ENCODE measurements at regions not wholly inside any gene's neighbourhood (a gene's known extent, or its start where the extent isn't known, plus 50 kb on each side); places are given as distances from the start of the nearest gene placed in this dataset.

- H3K36me3 Mint-ChIP-seq (ENCODE audit: low read depth), result no peaks in the 10 kb centered on the region; the same call in 1 of the 3 replicates
- DNase-seq (ENCODE audit: low spot score), result no peak
Measured at GRCh38 chr2:51379997-51380396, 348.1 kb upstream of the NRXN1 start.

GRCh38 chr2:51368250-51368649 lies 336.3 kb upstream of the NRXN1 start:
- H3K79me2 ChIP-seq (replicated peaks; ENCODE audit: insufficient read depth), result no peaks in the 10 kb centered on the region
- H3K27ac ChIP-seq (ENCODE audit: low read depth), result no peak overlapping the region
- no peaks in the 10 kb centered on the region for H3K4me1 Mint-ChIP-seq
- H3K4me3 ChIP-seq, result no peak overlapping the region
- no peak overlapping the region for H2AFZ ChIP-seq
- no peak overlapping the region for H3K4me2 ChIP-seq
- H3K4me3 Mint-ChIP-seq, result no peak overlapping the region
- H3K4me1 ChIP-seq (ENCODE audit: insufficient read depth), result no peaks in the 10 kb centered on the region
- DNase-seq (ENCODE audit: low spot score) (no peak), ATAC-seq (no peak)
- H4K20me1 ChIP-seq (replicated peaks; ENCODE audit: insufficient read depth), result no peaks in the 10 kb centered on the region
- peaks cover 3% of the 10 kb centered on the region; the same call in 1 of the 3 replicates for H3K9me3 Mint-ChIP-seq
- H3K9me2 ChIP-seq (ENCODE audit: insufficient read depth), result no peaks in the 10 kb centered on the region
- no peaks in the 10 kb centered on the region for H3F3A ChIP-seq (replicated peaks; ENCODE audit: low read depth)
- no peaks in the 10 kb centered on the region for H3K27me3 Mint-ChIP-seq (ENCODE audit: insufficient read depth, low read depth, poor library complexity)
- no peak overlapping the region for H3K27ac Mint-ChIP-seq
- no peaks in the 10 kb centered on the region for H3K36me3 ChIP-seq (ENCODE audit: insufficient read depth)
- TF ChIP-seq ZNF114 (CRISPR knock-in tag; IDR thresholded peaks at IDR 0.05) (no peak), ZNF331 (CRISPR knock-in tag; IDR thresholded peaks at IDR 0.05; ENCODE audit: low read depth) (no peak), STAT1 (IDR thresholded peaks at IDR 0.05; ENCODE audit: unreplicated experiment) (no peak), POLR2AphosphoS5 (IDR thresholded peaks at IDR 0.05; ENCODE audit: low read depth) (no peak), EZH2 (IDR thresholded peaks at IDR 0.05; ENCODE audit: low read depth, unreplicated experiment) (no peak)
- TF ChIP-seq, protein P1, sequence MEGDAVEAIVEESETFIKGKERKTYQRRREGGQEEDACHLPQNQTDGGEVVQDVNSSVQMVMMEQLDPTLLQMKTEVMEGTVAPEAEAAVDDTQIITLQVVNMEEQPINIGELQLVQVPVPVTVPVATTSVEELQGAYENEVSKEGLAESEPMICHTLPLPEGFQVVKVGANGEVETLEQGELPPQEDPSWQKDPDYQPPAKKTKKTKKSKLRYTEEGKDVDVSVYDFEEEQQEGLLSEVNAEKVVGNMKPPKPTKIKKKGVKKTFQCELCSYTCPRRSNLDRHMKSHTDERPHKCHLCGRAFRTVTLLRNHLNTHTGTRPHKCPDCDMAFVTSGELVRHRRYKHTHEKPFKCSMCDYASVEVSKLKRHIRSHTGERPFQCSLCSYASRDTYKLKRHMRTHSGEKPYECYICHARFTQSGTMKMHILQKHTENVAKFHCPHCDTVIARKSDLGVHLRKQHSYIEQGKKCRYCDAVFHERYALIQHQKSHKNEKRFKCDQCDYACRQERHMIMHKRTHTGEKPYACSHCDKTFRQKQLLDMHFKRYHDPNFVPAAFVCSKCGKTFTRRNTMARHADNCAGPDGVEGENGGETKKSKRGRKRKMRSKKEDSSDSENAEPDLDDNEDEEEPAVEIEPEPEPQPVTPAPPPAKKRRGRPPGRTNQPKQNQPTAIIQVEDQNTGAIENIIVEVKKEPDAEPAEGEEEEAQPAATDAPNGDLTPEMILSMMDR (conservative IDR thresholded peaks at IDR 0.05; ENCODE audit: low read depth in 2 of 2), result no peak
- TF ChIP-seq, protein P2, sequence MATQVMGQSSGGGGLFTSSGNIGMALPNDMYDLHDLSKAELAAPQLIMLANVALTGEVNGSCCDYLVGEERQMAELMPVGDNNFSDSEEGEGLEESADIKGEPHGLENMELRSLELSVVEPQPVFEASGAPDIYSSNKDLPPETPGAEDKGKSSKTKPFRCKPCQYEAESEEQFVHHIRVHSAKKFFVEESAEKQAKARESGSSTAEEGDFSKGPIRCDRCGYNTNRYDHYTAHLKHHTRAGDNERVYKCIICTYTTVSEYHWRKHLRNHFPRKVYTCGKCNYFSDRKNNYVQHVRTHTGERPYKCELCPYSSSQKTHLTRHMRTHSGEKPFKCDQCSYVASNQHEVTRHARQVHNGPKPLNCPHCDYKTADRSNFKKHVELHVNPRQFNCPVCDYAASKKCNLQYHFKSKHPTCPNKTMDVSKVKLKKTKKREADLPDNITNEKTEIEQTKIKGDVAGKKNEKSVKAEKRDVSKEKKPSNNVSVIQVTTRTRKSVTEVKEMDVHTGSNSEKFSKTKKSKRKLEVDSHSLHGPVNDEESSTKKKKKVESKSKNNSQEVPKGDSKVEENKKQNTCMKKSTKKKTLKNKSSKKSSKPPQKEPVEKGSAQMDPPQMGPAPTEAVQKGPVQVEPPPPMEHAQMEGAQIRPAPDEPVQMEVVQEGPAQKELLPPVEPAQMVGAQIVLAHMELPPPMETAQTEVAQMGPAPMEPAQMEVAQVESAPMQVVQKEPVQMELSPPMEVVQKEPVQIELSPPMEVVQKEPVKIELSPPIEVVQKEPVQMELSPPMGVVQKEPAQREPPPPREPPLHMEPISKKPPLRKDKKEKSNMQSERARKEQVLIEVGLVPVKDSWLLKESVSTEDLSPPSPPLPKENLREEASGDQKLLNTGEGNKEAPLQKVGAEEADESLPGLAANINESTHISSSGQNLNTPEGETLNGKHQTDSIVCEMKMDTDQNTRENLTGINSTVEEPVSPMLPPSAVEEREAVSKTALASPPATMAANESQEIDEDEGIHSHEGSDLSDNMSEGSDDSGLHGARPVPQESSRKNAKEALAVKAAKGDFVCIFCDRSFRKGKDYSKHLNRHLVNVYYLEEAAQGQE (IDR thresholded peaks at IDR 0.05; ENCODE audit: unreplicated experiment), result no peak
- no peaks in the 10 kb centered on the region for H3K27me3 ChIP-seq (ENCODE audit: insufficient read depth)
- H3K36me3 Mint-ChIP-seq (ENCODE audit: low read depth), result no peaks in the 10 kb centered on the region

More at GRCh38 chr2:51379997-51380396, 348.1 kb upstream of the NRXN1 start:
- no peaks in the 10 kb centered on the region for H3K4me1 ChIP-seq (ENCODE audit: insufficient read depth)
- no peak overlapping the region for H3K4me3 Mint-ChIP-seq
- H3K27me3 ChIP-seq (ENCODE audit: insufficient read depth), result no peaks in the 10 kb centered on the region
- H2AFZ ChIP-seq, result no peak overlapping the region
- H3K4me3 ChIP-seq, result no peak overlapping the region
- no peak overlapping the region for H3K27ac Mint-ChIP-seq
- no peaks in the 10 kb centered on the region for H3K36me3 ChIP-seq (ENCODE audit: insufficient read depth)
- no peak overlapping the region for H3K4me2 ChIP-seq
- no peaks in the 10 kb centered on the region for H3F3A ChIP-seq (replicated peaks; ENCODE audit: low read depth)
- H3K27me3 Mint-ChIP-seq (ENCODE audit: insufficient read depth, low read depth, poor library complexity), result peaks cover 3% of the 10 kb centered on the region
- no peak for ATAC-seq
- TF ChIP-seq, protein P1 (conservative IDR thresholded peaks at IDR 0.05; ENCODE audit: low read depth in 2 of 2), result no peak
- no peak for TF ChIP-seq ZNF114 (CRISPR knock-in tag; IDR thresholded peaks at IDR 0.05)
- TF ChIP-seq POLR2AphosphoS5 (IDR thresholded peaks at IDR 0.05; ENCODE audit: low read depth), result no peak
- TF ChIP-seq STAT1 (IDR thresholded peaks at IDR 0.05; ENCODE audit: unreplicated experiment), result no peak
- TF ChIP-seq JUNB (IDR thresholded peaks at IDR 0.05; ENCODE audit: unreplicated experiment), result no peak
- no peaks in the 10 kb centered on the region for H3K9me2 ChIP-seq (ENCODE audit: insufficient read depth)
- no peaks in the 10 kb centered on the region for H3K4me1 Mint-ChIP-seq
- H3K79me2 ChIP-seq (replicated peaks; ENCODE audit: insufficient read depth), result no peaks in the 10 kb centered on the region
- H3K9me3 Mint-ChIP-seq, result peaks cover 10% of the 10 kb centered on the region; the same call in 2 of the 3 replicates
- no peak overlapping the region for H3K27ac ChIP-seq (ENCODE audit: low read depth)
- H4K20me1 ChIP-seq (replicated peaks; ENCODE audit: insufficient read depth), result no peaks in the 10 kb centered on the region

Data from GM23338 (cell line).